ENCODE measurements at regions not wholly inside any gene's neighbourhood (a gene's known extent, or its start where the extent isn't known, plus 50 kb on each side); places are given as distances from the start of the nearest gene placed in this dataset.

GRCh38 chr1:29380532-29380931, 144.2 kb downstream of the PTPRU start:
- TF ChIP-seq CBFB (IDR thresholded peaks at IDR 0.05; ENCODE audit: low read depth) (no peak), EP300 (IDR thresholded peaks at IDR 0.05; ENCODE audit: borderline replicate concordance in 1 of 2, control insufficient read depth in 1 of 2, low read depth in 2 of 2, low read length in 2 of 2) (no peak)
